ENCODE measurements at regions not wholly inside any gene's neighbourhood (a gene's known extent, or its start where the extent isn't known, plus 50 kb on each side); places are given as distances from the start of the nearest gene placed in this dataset.

DNA sequence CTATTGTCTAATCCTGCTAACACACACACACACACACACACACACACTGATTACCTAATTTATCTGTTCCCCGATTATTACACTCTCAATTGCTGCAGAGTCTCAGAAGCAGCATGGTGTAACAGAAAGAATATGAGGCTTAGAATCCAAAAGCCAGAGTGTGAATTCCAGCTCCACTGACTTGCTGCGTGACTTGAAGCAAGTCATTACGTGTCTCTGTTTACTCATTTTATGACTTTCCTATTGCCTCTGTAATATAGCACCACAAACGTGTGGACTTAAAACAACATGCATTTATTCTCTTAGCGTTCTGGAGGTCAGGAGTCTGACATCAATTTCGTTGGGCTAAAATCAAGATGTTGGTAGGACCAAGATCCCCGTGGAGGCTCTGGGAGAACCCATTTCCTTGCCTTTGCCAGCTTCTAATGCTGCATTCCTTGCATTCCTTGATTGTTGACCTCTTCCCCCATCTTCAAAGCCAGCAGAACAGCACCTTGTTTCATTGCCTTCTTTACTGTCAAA lies 55.9 kb upstream of the ATP5PO start:
- TF ChIP-seq CTCF (conservative IDR thresholded peaks at IDR 0.05): no peak
- no peak for TF ChIP-seq EZH2 (IDR thresholded peaks at IDR 0.05; ENCODE audit: low read depth)
